ENCODE measurements at regions not wholly inside any gene's neighbourhood (a gene's known extent, or its start where the extent isn't known, plus 50 kb on each side); places are given as distances from the start of the nearest gene placed in this dataset.
"Not testable (repeated sequence)": the region's sequence is repeated elsewhere in the genome, so short reads cannot be mapped to it uniquely, and the experiment has no call there.

DNA sequence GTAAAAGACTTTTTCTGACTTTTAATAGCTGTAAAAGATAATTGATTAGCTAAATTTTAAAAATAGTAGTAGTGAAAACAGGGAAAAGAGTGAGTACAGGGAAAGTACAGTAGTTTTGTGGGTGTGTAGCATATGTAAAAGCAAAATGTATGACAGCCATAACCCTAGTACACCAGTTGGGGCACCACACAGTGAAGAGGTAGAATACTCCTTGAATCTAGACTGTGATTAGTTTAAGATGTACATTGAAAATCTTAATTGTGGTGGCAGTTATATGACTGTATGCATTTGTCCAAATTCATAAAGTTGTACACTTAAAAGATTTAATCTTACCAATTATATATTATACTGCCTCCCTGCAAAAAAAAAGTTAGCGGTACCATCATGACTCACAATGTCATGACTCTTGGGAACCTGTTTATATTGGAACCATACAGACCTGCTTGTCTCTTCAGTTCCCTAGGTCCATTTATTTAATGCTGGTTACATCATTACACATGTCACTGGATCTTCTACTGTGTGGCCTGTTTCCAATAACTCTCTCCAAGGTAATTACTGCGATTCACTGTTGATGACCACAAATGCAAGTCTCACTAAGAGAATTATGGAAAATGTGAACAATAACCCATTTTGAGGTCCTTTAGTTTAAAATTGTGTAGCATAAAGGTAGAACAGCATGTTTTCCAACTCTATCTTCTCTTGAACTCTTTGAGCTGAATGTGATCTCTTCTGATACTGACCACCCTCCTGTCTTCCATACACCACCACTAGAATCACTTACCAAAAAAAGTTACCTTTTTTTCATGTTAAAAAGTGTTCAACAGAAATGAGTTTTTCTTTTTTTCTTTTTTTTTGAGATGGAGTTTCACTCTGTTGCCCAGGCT, 264.2 kb upstream of the AMIGO2 start:
- DNase-seq: no peak

DNA sequence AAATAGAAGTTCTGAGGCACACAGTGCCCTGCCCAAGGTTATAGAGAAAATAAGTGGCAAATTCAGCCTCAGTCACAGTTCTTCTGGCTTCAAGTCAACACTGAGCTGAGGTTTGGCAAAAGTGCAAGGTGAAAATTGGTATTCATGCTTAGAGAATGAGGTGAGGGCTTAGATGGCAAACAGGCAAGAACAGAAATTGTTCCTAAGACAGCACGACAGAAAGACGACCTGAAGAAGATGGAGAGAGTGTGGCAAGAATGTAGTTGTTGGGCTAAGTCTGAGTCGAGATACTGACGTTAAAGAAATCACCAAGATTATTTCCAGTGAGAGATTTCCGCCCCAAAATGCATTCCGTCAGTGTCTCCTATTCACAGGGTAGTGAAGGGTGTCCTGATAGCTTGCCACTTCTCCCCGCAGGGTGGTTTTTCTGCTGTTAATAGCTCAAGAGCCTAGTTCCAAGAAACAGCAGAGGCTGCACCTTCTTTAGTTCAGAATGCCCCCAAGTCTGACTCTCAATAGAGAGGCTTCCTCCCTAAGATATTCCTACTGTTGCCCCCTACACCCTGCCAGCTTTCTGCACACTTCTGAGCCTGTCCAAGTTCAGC, 260.8 kb upstream of the AMIGO2 start:
- no peak for DNase-seq

DNA sequence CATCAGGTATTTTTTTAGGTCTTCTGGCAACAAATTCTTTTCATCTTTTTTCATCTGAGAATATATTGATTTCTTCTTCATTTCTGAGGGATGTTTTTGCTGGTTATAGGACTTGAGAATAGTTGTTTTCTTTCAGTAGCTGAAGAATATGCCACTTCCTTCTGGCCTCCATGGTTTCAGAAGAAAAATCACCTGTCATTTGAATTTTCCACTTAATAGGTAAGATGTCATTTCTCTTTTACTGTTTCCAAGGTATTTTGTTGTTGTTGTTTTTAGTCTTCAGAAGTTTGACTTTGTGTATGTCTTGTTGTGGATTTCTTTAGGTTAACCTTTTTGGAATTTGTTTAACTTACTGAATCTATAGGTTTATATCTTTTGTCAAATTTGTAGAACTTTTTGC, 257.8 kb upstream of the AMIGO2 start:
- DNase-seq: no peak

DNA sequence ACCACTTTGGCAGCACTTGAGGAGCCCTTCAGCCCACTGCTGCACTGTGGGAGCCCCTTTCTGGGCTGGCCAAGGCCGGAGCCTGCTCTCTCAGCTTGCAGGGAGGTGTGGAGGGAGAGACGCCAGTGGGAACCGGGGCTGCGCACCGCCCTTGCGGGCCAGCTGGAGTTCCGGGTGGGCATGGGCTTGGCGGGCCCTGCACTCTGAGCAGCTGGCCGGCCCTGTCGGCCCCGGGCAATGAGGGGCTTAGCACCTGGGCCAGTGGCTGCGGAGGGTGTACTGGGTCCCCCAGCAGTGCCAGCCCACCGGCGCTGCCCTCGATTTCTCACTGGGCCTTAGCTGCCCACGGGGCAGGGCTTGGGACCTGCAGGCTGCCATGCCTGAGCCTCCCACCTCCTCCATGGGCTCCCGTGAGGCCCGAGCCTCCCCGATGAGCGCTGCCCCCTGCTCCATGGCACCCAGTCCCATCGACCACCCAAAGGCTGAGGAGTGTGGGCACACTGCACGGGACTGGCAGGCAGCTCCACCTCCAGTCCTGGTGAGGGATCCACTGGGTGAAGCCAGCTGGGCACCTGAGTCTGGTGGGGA, 253.6 kb upstream of the AMIGO2 start:
- DNase-seq: not testable (repeated sequence)

DNA sequence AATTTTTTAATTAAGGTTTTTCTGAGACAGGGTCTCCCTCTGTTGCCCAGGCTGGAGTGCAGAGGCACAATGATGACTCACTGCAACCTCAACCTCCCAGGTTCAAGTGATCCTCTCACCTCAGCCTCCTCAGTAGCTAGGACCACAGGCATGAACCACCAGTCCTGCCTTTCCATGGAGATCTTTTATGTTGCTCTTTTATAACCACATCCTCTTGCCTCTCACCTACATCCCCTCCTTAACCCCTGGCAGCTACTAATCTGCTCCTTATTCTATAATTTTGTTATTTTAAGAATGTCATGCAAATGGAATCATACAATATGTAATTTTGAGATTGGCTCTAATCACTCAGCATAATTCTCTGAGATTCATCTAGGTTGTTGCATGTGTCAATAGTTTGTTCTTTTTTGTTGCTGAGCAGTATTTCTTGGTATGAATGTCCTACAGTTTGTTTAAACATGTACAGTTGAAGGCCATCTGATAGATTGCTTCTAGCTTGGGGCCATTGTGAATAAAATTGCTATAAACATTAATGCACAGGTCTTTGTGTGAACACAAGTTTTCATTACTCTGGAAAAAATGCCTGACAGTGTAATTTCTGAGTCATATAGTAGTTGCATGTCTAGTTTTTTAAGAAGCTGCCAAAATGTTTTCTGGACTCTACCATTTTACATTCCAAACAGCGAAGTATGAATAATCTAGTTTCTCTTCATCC, 249.2 kb upstream of the AMIGO2 start:
- no peak for DNase-seq

DNA sequence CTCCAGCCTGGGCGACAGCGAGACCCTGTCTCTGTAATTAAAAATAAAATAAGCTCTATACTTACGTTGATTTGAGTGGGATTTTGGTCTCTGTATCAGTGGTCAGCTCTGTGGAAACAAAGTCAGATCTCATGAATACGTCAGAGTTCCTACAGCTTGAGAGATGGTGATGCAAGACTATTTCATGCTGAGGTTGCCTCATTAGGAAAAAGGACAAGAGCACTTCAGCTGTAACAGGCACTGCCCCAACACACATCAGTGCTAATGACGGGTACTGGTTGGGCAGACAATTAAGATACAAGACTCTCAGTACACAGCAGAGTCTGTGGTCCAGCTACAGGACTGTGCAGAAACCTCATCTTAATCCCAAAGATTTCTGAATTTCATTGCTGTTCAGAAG, 246.4 kb upstream of the AMIGO2 start:
- no peak for DNase-seq

DNA sequence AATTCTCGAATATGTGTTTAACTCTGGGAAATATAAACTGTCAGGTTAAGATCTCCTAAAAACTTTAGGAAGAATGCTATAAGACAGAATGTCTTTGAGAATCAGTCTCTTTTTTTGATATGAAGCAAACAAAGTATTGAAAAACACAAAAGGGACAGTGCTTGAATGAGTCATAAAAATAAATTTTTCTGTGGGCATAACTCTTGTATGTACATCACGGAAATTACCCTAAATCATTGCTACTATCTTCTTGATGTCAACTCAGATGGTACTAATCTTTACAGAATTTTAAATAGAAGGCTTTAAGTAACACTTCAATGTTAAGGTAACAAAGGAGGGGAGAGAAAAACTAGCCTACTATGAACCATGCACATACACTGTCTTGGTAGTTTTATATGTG, 244.0 kb upstream of the AMIGO2 start:
- DNase-seq: no peak

DNA sequence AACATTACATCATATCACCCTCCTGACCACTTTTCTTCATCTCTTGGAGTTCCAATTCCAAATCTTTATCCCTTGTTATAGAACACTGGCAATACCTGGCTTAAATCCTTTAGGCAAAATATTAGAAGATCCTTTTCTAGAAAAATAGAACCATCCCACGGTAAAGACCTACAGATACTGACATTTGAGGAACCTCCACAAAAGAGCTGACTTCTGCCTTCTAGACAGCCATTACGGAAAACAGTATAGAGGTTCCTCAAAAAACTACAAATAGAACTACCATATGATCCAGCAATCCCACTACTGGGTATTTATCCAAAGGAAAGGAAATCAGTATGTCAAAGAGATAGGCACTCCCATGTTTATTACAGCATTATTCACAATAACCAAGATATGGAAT, 241.7 kb upstream of the AMIGO2 start:
- no peak for DNase-seq

DNA sequence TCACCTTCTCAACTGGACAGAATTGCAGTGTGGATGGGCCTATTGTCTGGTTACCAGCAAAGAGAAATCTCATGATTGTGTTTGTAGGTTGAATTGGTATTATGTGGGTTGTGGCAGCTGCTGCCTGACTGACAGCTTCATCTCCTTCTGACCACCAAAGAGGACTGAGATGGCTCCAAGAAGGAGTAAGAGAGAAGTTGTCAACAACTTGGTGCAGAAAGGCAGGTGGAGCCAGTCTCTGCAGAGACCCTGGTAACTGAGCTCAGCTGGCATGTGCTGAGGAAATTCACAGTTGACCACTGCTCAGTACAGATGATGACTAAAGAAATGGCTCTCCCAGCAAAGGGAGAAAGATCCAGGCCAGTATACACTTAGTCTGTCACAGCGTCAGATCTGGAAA, 240.0 kb upstream of the AMIGO2 start:
- DNase-seq: no peak

DNA sequence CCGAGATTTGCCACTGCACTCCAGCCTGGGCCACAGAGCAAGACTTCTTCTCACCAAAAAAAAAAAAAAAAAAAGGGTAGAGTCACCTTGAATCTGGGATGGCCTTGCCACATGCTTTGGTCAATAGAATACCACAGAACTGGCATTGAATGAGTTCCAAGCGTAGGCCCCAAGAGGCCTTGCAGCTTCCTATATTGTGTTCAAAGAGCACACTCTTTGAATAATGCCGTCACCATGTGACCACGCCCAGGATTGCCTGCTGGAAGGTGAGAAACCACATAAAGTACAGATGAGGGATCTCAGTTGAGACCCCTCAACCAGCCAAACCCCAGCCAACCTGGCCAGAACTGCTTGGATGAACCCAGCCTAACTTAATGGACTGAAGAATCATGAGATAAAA, 239.2 kb upstream of the AMIGO2 start:
- DNase-seq: no peak

DNA sequence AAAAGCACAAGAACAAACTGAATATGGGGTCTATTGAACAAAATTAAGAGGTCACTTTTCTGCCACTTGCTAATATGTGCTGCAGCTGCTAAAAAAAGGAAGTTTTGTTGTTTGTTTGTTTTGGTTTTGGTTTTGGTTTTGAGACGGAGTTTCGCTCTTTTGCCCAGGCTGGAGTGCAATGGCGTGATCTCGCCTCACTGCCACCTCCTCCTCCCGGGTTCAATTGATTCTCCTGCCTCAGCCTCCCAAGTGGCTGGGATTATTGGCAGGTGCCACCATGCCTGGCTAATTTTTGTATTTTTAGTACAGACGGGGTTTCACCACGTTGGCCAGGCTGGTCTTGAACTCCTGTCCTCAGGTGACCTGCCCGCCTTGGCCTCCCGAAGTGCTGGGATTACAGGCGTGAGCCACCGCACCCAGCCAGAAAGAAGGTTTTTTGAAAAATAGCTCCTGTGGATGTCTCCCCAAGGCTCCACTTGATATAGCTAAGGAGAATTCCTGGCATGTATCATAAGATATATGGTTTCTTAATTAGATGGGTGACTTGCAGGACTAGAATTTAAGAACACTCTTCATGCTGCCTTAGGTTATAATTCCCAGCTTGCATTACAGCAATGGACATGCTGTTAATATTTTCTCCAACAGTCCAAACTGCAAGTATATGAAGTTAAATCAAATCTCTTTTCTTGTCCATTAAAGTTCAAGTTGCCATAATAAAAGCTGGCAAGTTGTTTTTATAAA, 237.6 kb upstream of the AMIGO2 start:
- DNase-seq: peak in 1 of 2 donors; percentile 13

DNA sequence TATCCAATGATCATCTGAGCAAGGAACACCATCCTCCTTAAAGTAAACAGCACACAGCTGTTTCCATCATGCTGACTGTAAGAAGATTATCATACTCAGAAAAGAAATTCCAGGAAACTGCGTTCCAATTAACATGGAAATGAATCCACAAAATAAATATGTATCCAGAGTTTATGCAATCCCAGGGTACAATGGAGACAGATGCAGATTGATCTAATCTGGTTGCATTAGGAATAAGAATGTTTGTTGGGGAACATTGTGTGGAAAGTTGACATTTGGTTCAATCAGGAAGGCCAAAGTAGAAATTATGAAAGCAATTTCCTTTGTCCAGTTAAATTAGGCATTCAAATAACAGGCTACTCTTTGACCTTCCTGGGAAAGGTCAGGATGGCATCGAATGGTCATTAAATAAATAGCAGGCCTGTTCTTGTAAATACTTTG, 236.9 kb upstream of the AMIGO2 start:
- no peak for DNase-seq

DNA sequence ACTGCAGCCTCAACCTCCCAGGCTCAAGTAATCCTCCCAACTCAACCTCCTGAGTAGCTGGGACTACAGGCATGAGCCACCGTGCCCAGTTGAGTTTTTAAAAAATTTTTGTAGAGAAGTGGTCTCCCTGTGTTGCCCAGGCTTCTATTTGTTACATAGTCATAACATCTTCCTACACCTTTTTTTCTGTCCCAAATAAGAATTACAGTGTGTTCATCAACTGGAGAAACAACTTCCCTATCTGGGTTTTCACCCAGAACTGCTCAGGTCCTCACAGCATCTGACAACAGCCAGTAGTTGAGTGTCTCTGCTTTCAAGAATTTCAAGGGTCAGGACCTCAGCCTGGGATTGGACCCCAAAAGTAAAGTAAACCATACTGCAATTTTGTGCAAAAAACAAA, 235.2 kb upstream of the AMIGO2 start:
- no peak for DNase-seq

DNA sequence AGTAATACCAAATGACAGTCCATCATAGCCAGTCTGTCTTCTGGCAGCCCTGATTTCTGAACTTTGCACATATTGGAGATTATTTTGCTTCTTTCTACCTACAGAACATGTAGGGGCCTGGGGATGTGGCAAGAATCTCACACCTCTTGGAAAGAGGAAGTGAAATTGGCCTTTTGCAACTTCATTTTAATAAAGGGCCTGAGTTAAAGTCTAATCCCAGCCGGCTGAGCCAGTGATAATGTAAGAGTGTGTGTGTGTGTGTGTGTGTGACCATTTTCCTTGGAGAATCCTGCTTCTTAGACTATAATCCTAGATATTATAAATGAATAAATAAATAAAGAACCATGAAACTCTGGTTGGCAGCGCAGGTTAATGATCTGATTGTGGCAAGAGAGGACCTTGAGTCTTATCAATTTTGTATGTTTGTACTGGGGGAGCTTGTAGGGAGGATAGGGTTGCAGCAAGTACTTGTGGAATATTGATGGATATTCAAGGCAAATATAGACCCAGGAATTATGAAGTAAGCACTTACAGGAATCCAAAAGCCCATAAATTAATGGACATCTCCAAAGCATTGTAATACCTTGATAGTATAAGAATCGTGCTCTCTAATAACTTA, 233.2 kb upstream of the AMIGO2 start:
- no peak for DNase-seq

DNA sequence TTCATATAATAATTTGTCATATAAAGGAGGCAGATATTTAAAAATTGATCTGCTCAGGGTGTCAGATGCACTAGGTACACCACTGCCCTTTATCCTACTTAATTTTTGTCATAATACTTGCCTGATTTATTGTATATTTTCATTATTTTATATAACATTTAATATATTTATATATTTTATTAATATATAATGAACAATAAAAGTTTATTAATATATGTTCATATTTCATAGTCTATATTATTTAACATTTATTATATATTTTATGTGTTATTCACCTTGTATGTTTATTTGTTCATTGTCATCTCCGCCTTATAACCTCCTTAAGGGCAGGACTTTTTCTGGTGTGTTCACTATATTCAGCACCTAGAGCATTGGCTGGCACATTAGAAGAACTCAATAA, 232.4 kb upstream of the AMIGO2 start:
- DNase-seq: no peak

DNA sequence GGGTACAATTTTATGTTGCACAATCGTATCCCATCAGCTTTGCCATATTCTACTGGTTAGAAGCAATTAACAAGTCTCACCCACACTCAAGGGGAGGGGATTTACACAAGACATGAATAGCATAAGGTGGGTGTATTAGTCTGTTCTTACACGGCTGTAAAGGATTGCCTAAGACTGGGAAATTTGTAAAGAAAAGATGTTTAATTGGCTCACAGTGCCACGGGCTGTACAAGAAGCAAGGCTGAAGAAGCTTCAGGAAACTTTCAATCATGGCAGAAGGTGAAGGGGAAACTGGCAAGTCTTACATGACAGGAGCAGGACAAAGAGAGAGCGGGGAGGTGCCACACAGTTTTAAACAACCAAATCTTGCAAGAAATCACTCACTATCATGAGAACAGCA, 231.8 kb upstream of the AMIGO2 start:
- no peak for DNase-seq

DNA sequence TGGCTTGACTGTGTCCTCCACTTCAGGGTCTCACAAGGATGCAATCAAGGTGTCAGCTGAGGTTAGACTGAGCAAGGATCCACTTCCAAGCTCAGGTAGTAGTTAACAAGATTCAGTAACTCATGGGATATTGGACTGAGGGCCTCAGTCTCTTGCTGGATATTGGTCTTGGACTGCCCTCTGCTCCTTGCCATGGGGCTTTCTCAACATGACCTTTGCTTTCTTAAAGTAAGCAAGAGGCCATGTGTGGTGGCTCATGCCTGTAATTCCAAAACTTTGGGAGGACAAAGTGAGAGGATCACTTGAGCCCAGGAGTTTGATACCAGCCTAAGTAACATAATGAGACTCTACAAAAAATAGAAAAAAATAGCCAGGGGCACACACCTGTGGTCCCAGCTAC, 231.3 kb upstream of the AMIGO2 start:
- no peak for DNase-seq

DNA sequence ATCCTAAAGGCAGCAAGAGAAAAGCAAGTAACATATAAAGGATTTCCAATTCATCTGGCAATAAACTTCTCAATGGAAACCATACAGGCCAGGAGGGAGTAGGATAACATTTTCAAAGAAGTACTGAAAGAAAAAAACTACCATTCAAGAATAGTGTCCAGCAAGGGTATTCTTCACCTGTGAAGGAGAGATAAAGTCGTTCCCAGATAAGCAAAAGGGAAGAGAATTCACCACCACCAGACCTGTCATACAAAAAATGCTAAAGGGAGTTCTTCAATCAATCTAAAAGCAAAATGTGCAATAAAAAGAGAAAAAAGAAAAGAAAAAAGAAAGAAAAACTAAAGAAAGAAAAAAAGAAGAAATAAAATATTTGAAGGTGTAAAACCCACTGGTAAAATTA, 228.9 kb upstream of the AMIGO2 start:
- no peak for DNase-seq

DNA sequence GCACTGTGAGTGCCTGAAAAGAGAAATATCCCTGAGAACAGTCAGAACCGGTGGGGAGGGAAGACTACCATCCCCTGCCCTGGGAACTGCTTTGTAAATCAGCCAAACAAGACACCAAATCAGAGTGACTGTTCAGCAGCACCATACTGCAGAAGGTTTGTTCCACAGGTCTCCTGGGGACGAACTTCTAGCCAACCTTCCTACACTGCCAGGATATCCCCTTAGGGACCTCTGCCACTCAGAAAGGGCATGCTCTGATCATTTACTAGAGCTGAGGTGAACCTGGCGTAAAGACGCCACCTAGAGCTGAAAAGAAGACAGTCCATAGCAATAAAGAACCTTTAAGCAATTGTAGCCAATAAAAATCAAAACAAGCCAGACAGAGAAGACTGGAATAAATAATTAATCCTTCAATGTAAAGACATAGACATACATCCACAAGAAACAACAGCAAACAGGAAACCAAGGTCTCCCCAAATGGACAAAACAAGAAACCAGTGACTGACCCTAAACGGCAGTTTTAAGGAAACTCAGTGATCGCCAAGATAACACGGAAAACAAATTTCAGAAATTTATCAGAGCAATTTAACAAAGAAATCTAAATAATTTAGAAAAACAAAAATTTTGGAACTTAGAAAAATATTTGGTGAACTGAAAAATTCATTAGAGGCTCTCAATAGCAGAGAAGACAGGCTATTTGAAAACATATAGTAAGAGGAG, 228.1 kb upstream of the AMIGO2 start:
- peak in 1 of 2 donors; percentile 89 for DNase-seq

DNA sequence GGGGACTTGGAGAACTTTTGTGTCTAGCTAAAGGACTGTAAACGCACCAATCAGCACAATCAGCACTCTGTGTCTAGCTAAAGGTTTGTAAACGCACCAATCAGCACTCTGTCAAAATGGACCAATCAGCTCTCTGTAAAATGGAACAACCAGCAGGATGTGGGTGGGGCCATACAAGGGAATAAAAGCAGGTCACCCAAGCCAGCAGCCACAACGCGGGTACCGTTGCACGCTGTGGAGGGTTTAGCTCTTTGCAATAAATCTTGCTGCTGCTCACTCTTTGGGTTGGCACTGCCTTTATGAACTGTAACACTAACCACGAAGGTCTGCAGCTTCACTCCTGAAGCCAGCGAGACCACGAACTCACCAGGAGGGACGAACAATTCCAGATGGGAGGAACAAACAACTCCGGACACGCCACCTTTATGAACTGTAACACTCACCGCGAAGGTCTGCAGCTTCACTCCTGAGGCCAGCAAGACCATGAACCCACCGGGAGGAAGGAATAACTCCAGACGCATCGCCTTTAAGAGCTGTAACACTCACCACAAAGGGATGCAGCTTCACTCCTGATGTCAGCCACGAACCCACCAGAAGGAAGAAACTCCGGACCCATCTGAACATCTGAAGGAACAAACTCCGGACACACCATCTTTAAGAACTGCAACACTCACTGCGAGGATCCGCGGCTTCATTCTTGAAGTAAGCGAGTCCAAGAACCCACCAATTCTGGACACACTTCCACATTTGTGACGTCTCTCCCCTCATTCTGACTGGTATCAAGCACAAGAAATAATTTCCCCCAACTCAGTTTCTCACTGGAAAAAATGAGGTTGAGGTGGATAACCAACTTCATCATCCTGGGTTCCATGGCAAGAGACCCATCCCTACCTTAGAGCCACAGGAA, 227.3 kb upstream of the AMIGO2 start:
- peak in 1 of 2 donors; percentile 45 for DNase-seq

DNA sequence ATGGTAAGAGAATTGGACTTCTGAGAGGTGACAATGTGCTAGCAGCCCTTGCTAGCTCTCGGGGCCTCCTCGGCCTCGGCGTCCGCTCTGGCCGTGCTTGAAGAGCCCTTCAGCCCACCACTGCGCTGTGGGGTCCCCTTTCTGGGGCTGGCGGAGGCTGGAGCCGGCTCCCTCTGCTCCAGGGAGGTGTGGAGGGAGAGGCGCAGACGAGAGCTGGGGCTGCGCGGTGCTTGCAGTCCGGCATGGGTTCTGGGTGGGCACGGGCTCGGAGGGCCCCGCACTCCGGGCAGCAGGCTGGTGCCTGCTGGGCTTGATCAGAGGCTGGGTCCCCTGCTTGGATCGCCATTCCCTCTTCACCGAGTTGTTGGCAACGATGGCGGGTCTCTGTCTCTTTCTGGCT, 226.4 kb upstream of the AMIGO2 start:
- no peak for DNase-seq

Measured in bone marrow (tissue), 2 donors.